OCI-LY1 (cell line): ENCODE measurements at regions not wholly inside any gene's neighbourhood (a gene's known extent, or its start where the extent isn't known, plus 50 kb on each side); places are given as distances from the start of the nearest gene placed in this dataset.

ENCODE experiments used
- H2AFZ ChIP-seq: fragments of 200-600 bp; sonication (generic), shearing (Covaris generic); 2 replicates; pipeline ENCODE4 v1.6.0; 2014; ENCODE audit warnings: antibody characterized with exemption, mild to moderate bottlenecking, low read length
- H3F3A ChIP-seq: fragments of 200-600 bp; sonication (generic), shearing (Covaris generic); 2 replicates; pipeline ENCODE4 v1.6.0; 2014; ENCODE audit warnings: mild to moderate bottlenecking, antibody characterized with exemption, low read length, moderate library complexity; ENCODE audit not compliant: insufficient read depth
- H3K27ac ChIP-seq: fragments of 200-600 bp; sonication (generic); 2 replicates; pipeline ENCODE4 v1.5.1; 2014; ENCODE audit warnings: low read length, mixed run types, mild to moderate bottlenecking, low read depth; ENCODE audit not compliant: poor library complexity, severe bottlenecking
- H3K27me3 ChIP-seq: fragments of 200-600 bp; sonication (generic); 2 replicates; pipeline ENCODE4 v1.6.0; 2014; ENCODE audit warnings: antibody characterized with exemption, mild to moderate bottlenecking, low read length, moderate library complexity; ENCODE audit not compliant: insufficient read depth
- H3K36me3 ChIP-seq: fragments of 200-600 bp; sonication (generic); 2 replicates; pipeline ENCODE4 v1.6.1; 2014; ENCODE audit warnings: mild to moderate bottlenecking, antibody characterized with exemption, low read length, moderate library complexity, mixed read lengths; ENCODE audit not compliant: insufficient read depth
- H3K4me1 ChIP-seq: fragments of 200-600 bp; sonication (generic); 2 replicates; pipeline ENCODE4 v1.5.1; 2014; ENCODE audit warnings: mild to moderate bottlenecking, low read length, moderate library complexity; ENCODE audit not compliant: insufficient read depth, severe bottlenecking
- H3K4me2 ChIP-seq: fragments of 200-600 bp; sonication (generic), shearing (Covaris generic); 2 replicates; pipeline ENCODE4 v1.6.1; 2014; ENCODE audit warnings: low read length
- H3K4me3 ChIP-seq: fragments of 200-600 bp; sonication (generic); 2 replicates; pipeline ENCODE4 v1.5.1; 2014; ENCODE audit warnings: low read length, low read depth, mild to moderate bottlenecking, mixed read lengths; ENCODE audit not compliant: poor library complexity, severe bottlenecking
- H3K79me2 ChIP-seq: fragments of 200-600 bp; shearing (Covaris generic); 2 replicates; pipeline ENCODE4 v1.6.1; 2016; ENCODE audit warnings: mixed run types, low read length, mixed read lengths; ENCODE audit not compliant: insufficient read depth
- H3K9ac ChIP-seq: fragments of 200-600 bp; sonication (generic), shearing (Covaris generic); 2 replicates; pipeline ENCODE4 v1.6.1; 2014; ENCODE audit warnings: mild to moderate bottlenecking, low read length, mixed read lengths
- H3K9me2 ChIP-seq: fragments of 200-600 bp; sonication (generic), shearing (Covaris generic); 2 replicates; pipeline ENCODE4 v1.6.1; 2014; ENCODE audit warnings: low read depth, mild to moderate bottlenecking, low read length, mixed read lengths
- H3K9me3 ChIP-seq: fragments of 200-600 bp; shearing (Covaris generic); 2 replicates; pipeline ENCODE4 v1.6.1; 2014; ENCODE audit warnings: low read length, mixed read lengths
- H4K20me1 ChIP-seq: fragments of 200-600 bp; sonication (generic), shearing (Covaris generic); 2 replicates; pipeline ENCODE4 v1.6.0; 2016; ENCODE audit warnings: mild to moderate bottlenecking, low read length; ENCODE audit not compliant: insufficient read depth
- EZH2 ChIP-seq: fragments of 200-600 bp; sonication (generic), shearing (Covaris generic); IDR thresholded peaks from 2 replicates; pipeline ENCODE4 v1.8.0; 2017; ENCODE audit warnings: borderline replicate concordance, mixed run types, mild to moderate bottlenecking, antibody characterized with exemption, low read length, moderate library complexity, mixed read lengths
- TF ChIP-seq, protein P1 (sequence below): fragments of 200-600 bp; sonication (generic), shearing (Covaris generic); IDR thresholded peaks from 2 replicates; pipeline ENCODE4 v1.5.1; 2017; ENCODE audit warnings: mild to moderate bottlenecking, antibody characterized with exemption, low read length, moderate library complexity, mixed read lengths

DNA sequence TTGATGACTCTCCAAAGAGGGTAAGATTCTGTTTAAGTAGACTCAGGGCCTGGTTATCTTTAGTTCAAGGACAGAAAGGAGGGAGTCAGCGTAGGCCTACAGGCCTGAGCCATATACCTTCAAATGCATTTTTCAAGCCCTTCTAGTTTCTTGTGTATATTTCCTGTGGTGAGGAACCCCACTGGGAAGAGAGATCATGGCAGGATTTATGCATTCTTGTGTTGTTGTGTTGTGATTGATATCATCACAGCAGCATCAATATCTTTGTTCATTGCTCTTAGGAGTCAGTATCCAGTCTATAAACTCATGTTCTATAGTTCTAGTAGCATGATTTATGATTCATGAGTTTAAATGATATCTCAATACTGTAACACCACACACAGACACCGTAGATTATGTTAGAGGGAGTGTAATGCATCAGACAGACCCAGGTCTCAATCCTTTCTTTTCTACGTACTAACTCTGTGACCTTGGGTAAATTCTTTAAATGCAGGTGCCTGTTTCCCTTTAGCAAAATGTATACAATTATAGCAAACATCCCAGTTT lies 427.5 kb downstream of the PDCD6IP start:
- Histone ChIP-seq H3K9ac (no peak overlapping the region), H3K36me3 (no peaks in the 10 kb centered on the region), H3K27me3 (no peaks in the 10 kb centered on the region), H3F3A (no peaks in the 10 kb centered on the region), H3K9me3 (no peaks in the 10 kb centered on the region), H3K4me2 (no peak overlapping the region), H2AFZ (no peak overlapping the region), H4K20me1 (no peaks in the 10 kb centered on the region), H3K4me1 (no peaks in the 10 kb centered on the region), H3K9me2 (no peaks in the 10 kb centered on the region), H3K4me3 (no peak overlapping the region), H3K79me2 (no peaks in the 10 kb centered on the region), H3K27ac (no peak overlapping the region)
- no peak for TF ChIP-seq EZH2
- TF ChIP-seq, protein P1, sequence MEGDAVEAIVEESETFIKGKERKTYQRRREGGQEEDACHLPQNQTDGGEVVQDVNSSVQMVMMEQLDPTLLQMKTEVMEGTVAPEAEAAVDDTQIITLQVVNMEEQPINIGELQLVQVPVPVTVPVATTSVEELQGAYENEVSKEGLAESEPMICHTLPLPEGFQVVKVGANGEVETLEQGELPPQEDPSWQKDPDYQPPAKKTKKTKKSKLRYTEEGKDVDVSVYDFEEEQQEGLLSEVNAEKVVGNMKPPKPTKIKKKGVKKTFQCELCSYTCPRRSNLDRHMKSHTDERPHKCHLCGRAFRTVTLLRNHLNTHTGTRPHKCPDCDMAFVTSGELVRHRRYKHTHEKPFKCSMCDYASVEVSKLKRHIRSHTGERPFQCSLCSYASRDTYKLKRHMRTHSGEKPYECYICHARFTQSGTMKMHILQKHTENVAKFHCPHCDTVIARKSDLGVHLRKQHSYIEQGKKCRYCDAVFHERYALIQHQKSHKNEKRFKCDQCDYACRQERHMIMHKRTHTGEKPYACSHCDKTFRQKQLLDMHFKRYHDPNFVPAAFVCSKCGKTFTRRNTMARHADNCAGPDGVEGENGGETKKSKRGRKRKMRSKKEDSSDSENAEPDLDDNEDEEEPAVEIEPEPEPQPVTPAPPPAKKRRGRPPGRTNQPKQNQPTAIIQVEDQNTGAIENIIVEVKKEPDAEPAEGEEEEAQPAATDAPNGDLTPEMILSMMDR: no peak

DNA sequence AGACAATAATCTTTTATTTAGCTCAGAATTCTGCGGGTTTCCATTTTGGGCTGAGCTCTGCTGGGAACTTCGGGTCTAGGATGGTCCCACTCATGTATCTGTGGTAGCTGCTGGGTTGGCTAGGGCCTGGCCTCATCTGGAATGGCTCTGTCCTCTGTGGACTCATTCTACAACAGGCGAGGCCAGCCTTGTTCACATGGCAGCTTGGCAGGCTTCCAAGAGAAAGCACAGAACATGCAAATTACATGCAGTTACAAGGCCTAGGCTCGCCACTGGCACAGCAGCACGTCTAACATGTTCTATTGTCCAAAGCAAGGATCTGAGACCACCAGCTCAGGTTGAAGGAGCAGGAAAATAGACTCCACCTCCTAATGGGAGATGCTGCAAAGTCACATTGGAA lies 431.4 kb downstream of the PDCD6IP start:
- H3F3A ChIP-seq: no peaks in the 10 kb centered on the region
- H2AFZ ChIP-seq: no peak overlapping the region
- H3K27ac ChIP-seq: no peak overlapping the region
- no peak overlapping the region for H3K4me2 ChIP-seq
- H3K4me3 ChIP-seq: no peak overlapping the region
- no peaks in the 10 kb centered on the region for H3K27me3 ChIP-seq
- no peaks in the 10 kb centered on the region for H3K4me1 ChIP-seq
- no peak overlapping the region for H3K9ac ChIP-seq
- no peaks in the 10 kb centered on the region for H3K9me2 ChIP-seq
- TF ChIP-seq EZH2: no peak
- TF ChIP-seq, protein P1: no peak
- no peaks in the 10 kb centered on the region for H3K36me3 ChIP-seq
- H3K79me2 ChIP-seq: no peaks in the 10 kb centered on the region
- no peaks in the 10 kb centered on the region for H3K9me3 ChIP-seq
- H4K20me1 ChIP-seq: no peaks in the 10 kb centered on the region

DNA sequence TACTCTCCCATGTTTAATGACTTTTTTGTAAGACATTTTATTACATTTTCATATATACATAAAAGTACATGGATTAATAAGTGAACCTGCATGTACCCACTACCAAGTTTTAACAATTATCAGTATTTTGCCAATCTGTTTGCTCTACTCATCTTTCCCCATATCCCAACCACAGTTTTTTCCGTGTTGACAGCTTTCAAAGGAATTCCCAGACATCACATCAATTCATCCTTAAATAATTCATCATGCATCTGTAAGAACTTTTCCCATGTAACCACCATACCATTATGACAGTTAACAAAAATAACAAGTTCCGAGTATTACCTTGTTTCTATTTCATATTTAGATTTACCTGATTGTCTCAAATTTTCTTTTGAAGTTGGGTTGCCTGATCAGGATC lies 436.7 kb downstream of the PDCD6IP start:
- no peak overlapping the region for H3K9ac ChIP-seq
- H3K36me3 ChIP-seq: no peaks in the 10 kb centered on the region
- TF ChIP-seq, protein P1: no peak
- TF ChIP-seq EZH2: no peak
- no peaks in the 10 kb centered on the region for H3K27me3 ChIP-seq
- H3K27ac ChIP-seq: no peak overlapping the region
- no peaks in the 10 kb centered on the region for H3F3A ChIP-seq
- H2AFZ ChIP-seq: no peak overlapping the region
- no peaks in the 10 kb centered on the region for H3K79me2 ChIP-seq
- no peak overlapping the region for H3K4me2 ChIP-seq
- no peaks in the 10 kb centered on the region for H3K4me1 ChIP-seq
- H3K4me3 ChIP-seq: no peak overlapping the region
- no peaks in the 10 kb centered on the region for H3K9me3 ChIP-seq
- no peaks in the 10 kb centered on the region for H4K20me1 ChIP-seq
- H3K9me2 ChIP-seq: no peaks in the 10 kb centered on the region
